ENCODE measurements at regions not wholly inside any gene's neighbourhood (a gene's known extent, or its start where the extent isn't known, plus 50 kb on each side); places are given as distances from the start of the nearest gene placed in this dataset.

GRCh38 chr10:44245601-44245938 lies 139.3 kb downstream of the CXCL12 start:
- no peak overlapping the region for H4K91ac ChIP-seq (ENCODE audit: low read depth, low read length, poor library complexity)
- H3K9ac ChIP-seq (ENCODE audit: low read depth, low read length, poor library complexity) = no peak overlapping the region
- no peak overlapping the region for H2AFZ ChIP-seq (ENCODE audit: low read length)
- H3K4ac ChIP-seq (ENCODE audit: low read length) = no peak overlapping the region
- no peak for DNase-seq (ENCODE audit: low spot score)
- WGBS, 2 donors (ENCODE audit: extremely low coverage in 2 of 2, insufficient read length in 2 of 2, insufficient replicate concordance in 1 of 2) = no CpG with 5 or more reads among the region's 1 CpG
- no peak overlapping the region for H4K8ac ChIP-seq (ENCODE audit: low read depth, low read length)
- H2BK120ac ChIP-seq (ENCODE audit: low read depth, low read length) = no peak overlapping the region
- H3K23ac ChIP-seq (ENCODE audit: low read depth, low read length, poor library complexity) = no peak overlapping the region
- H2BK5ac ChIP-seq (ENCODE audit: low read length) = no peak overlapping the region
- H3K14ac ChIP-seq (ENCODE audit: low read length) = no peak overlapping the region
- H3K79me1 ChIP-seq (ENCODE audit: low read depth, low read length) = no peaks in the 10 kb centered on the region
- no peak overlapping the region for H2BK15ac ChIP-seq (ENCODE audit: low read length)
- H3K27ac ChIP-seq (replicated peaks; ENCODE audit: low read length) = no peak overlapping the region
- H3K9me3 ChIP-seq (replicated peaks in 1 of 2; ENCODE audit: control insufficient read depth in 2 of 2, insufficient read depth in 1 of 2, low read depth in 1 of 2, low read length in 2 of 2) = no peaks in the 10 kb centered on the region
- no peak overlapping the region for H3K4me3 ChIP-seq (ENCODE audit: low read length in 2 of 2)
- peaks cover 0 to 1% of the 10 kb centered on the region in 2 donors for H3K4me1 ChIP-seq (ENCODE audit: control insufficient read depth in 2 of 2, insufficient read depth in 1 of 2, low read depth in 1 of 2, low read length in 2 of 2)
- no peak overlapping the region for H2AK5ac ChIP-seq (ENCODE audit: low read depth, low read length)
- no peak overlapping the region for H3K4me2 ChIP-seq (ENCODE audit: insufficient read depth, low read length, poor library complexity, severe bottlenecking)
- H3K27me3 ChIP-seq (ENCODE audit: control insufficient read depth in 3 of 3, insufficient read depth in 3 of 3, low read depth in 1 of 3, low read length in 3 of 3) = no peaks in the 10 kb centered on the region
- no peak overlapping the region for H3K18ac ChIP-seq (ENCODE audit: low read length)
- H3K36me3 ChIP-seq (replicated peaks in 1 of 2; ENCODE audit: control insufficient read depth in 2 of 2, insufficient read depth in 2 of 2, low read length in 2 of 2) = no peaks in the 10 kb centered on the region
- H2BK12ac ChIP-seq (ENCODE audit: low read length) = no peak overlapping the region

DNA sequence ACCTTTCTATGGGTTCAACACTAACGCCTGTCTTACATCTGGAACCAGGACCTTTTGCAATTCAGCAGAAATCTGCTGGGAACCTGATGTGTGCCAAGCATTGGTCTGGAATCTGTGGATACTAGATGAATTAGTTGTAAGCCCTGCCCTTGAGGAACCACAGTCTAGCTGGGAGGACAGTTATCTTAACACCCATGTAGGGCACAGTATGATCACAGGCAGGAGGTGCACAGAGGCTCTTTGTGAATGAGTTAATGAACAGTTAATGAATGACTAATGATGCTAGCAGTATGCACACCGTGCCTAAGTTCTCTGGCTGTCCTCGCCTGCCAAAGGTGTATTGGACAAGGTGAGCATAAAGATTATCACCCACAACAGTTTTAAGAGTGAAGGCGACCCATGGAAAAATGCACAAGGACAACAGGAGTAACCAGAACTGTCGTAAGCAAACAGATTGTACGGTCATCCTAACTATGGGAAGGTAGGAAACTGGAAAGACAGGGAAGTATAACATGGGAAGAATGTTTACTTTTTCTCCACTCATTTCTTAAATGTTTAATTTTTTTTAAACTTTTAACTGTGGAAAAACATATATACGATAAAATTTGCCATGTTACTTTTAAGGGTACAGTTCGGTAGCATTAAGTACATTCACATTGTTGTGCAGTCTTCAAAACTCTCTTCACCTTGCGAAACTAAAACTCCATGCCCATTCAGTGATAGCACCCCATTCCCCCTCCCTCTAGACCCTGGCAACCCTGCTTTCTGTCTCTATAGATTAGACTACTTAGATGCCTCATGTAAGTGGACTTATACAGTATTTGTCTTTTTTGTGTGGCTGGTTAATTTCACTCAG lies 139.9 kb downstream of the CXCL12 start:
- no peak overlapping the region for H3K9ac ChIP-seq (ENCODE audit: low read depth, low read length, poor library complexity)
- no peaks in the 10 kb centered on the region for H3K36me3 ChIP-seq (replicated peaks in 1 of 2; ENCODE audit: control insufficient read depth in 2 of 2, insufficient read depth in 2 of 2, low read length in 2 of 2)
- H3K27ac ChIP-seq (replicated peaks; ENCODE audit: low read length) = no peak overlapping the region
- no peak overlapping the region for H2AFZ ChIP-seq (ENCODE audit: low read length)
- H2BK120ac ChIP-seq (ENCODE audit: low read depth, low read length) = no peak overlapping the region
- H3K23ac ChIP-seq (ENCODE audit: low read depth, low read length, poor library complexity) = no peak overlapping the region
- no CpG with 5 or more reads among the region's 9 CpGs for WGBS, 2 donors (ENCODE audit: extremely low coverage in 2 of 2, insufficient read length in 2 of 2, insufficient replicate concordance in 1 of 2)
- H3K14ac ChIP-seq (ENCODE audit: low read length) = no peak overlapping the region
- no peak overlapping the region for H3K4ac ChIP-seq (ENCODE audit: low read length)
- no peak overlapping the region for H2AK5ac ChIP-seq (ENCODE audit: low read depth, low read length)
- H3K18ac ChIP-seq (ENCODE audit: low read length) = no peak overlapping the region
- no peaks in the 10 kb centered on the region for H3K9me3 ChIP-seq (replicated peaks in 1 of 2; ENCODE audit: control insufficient read depth in 2 of 2, insufficient read depth in 1 of 2, low read depth in 1 of 2, low read length in 2 of 2)
- no peak overlapping the region for H3K4me2 ChIP-seq (ENCODE audit: insufficient read depth, low read length, poor library complexity, severe bottlenecking)
- H2BK5ac ChIP-seq (ENCODE audit: low read length) = no peak overlapping the region
- no peak overlapping the region for H4K91ac ChIP-seq (ENCODE audit: low read depth, low read length, poor library complexity)
- no peak for DNase-seq (ENCODE audit: low spot score)
- no peak overlapping the region for H4K8ac ChIP-seq (ENCODE audit: low read depth, low read length)
- H3K4me1 ChIP-seq (ENCODE audit: control insufficient read depth in 2 of 2, insufficient read depth in 1 of 2, low read depth in 1 of 2, low read length in 2 of 2) = peaks cover 0 to 1% of the 10 kb centered on the region in 2 donors
- H2BK15ac ChIP-seq (ENCODE audit: low read length) = no peak overlapping the region
- no peaks in the 10 kb centered on the region for H3K79me1 ChIP-seq (ENCODE audit: low read depth, low read length)
- no peaks in the 10 kb centered on the region for H3K27me3 ChIP-seq (ENCODE audit: control insufficient read depth in 3 of 3, insufficient read depth in 3 of 3, low read depth in 1 of 3, low read length in 3 of 3)
- no peak overlapping the region for H2BK12ac ChIP-seq (ENCODE audit: low read length)
- H3K4me3 ChIP-seq (ENCODE audit: low read length in 2 of 2) = no peak overlapping the region

GRCh38 chr10:44243851-44244510 lies 140.9 kb downstream of the CXCL12 start:
- H4K8ac ChIP-seq (ENCODE audit: low read depth, low read length) = no peak overlapping the region
- WGBS, 2 donors (ENCODE audit: extremely low coverage in 2 of 2, insufficient read length in 2 of 2, insufficient replicate concordance in 1 of 2) = no CpG with 5 or more reads among the region's 7 CpGs
- DNase-seq (ENCODE audit: low spot score) = no peak

GRCh38 chr10:44242826-44243225 lies 142.1 kb downstream of the CXCL12 start:
- H2BK120ac ChIP-seq (ENCODE audit: low read depth, low read length) = no peak overlapping the region

More at GRCh38 chr10:44243851-44244510, 140.9 kb downstream of the CXCL12 start:
- no peak overlapping the region for H2BK15ac ChIP-seq (ENCODE audit: low read length)
- H2BK120ac ChIP-seq (ENCODE audit: low read depth, low read length) = no peak overlapping the region
- no peak overlapping the region for H3K4me2 ChIP-seq (ENCODE audit: insufficient read depth, low read length, poor library complexity, severe bottlenecking)
- no peaks in the 10 kb centered on the region for H3K79me1 ChIP-seq (ENCODE audit: low read depth, low read length)
- no peaks in the 10 kb centered on the region for H3K36me3 ChIP-seq (replicated peaks in 1 of 2; ENCODE audit: control insufficient read depth in 2 of 2, insufficient read depth in 2 of 2, low read length in 2 of 2)
- H3K27ac ChIP-seq (replicated peaks; ENCODE audit: low read length) = no peak overlapping the region
- H2BK12ac ChIP-seq (ENCODE audit: low read length) = no peak overlapping the region
- H4K91ac ChIP-seq (ENCODE audit: low read depth, low read length, poor library complexity) = no peak overlapping the region
- H3K4ac ChIP-seq (ENCODE audit: low read length) = no peak overlapping the region
- no peak overlapping the region for H3K18ac ChIP-seq (ENCODE audit: low read length)
- H2AFZ ChIP-seq (ENCODE audit: low read length) = no peak overlapping the region
- no peak overlapping the region for H3K9ac ChIP-seq (ENCODE audit: low read depth, low read length, poor library complexity)
- no peak overlapping the region for H2AK5ac ChIP-seq (ENCODE audit: low read depth, low read length)
- H3K23ac ChIP-seq (ENCODE audit: low read depth, low read length, poor library complexity) = no peak overlapping the region
- H3K27me3 ChIP-seq (ENCODE audit: control insufficient read depth in 3 of 3, insufficient read depth in 3 of 3, low read depth in 1 of 3, low read length in 3 of 3) = no peaks in the 10 kb centered on the region
- no peak overlapping the region for H3K4me3 ChIP-seq (ENCODE audit: low read length in 2 of 2)
- H3K4me1 ChIP-seq (ENCODE audit: control insufficient read depth in 2 of 2, insufficient read depth in 1 of 2, low read depth in 1 of 2, low read length in 2 of 2) = no peaks in the 10 kb centered on the region
- no peak overlapping the region for H2BK5ac ChIP-seq (ENCODE audit: low read length)
- H3K9me3 ChIP-seq (replicated peaks in 1 of 2; ENCODE audit: control insufficient read depth in 2 of 2, insufficient read depth in 1 of 2, low read depth in 1 of 2, low read length in 2 of 2) = no peaks in the 10 kb centered on the region
- no peak overlapping the region for H3K14ac ChIP-seq (ENCODE audit: low read length)

More at GRCh38 chr10:44242826-44243225, 142.1 kb downstream of the CXCL12 start:
- Histone ChIP-seq H3K14ac (ENCODE audit: low read length) (no peak overlapping the region), H2BK15ac (ENCODE audit: low read length) (no peak overlapping the region), H3K23ac (ENCODE audit: low read depth, low read length, poor library complexity) (no peak overlapping the region), H3K18ac (ENCODE audit: low read length) (no peak overlapping the region), H3K9me3 (replicated peaks in 1 of 2; ENCODE audit: control insufficient read depth in 2 of 2, insufficient read depth in 1 of 2, low read depth in 1 of 2, low read length in 2 of 2) (no peaks in the 10 kb centered on the region), H4K8ac (ENCODE audit: low read depth, low read length) (no peak overlapping the region), H3K27me3 (ENCODE audit: control insufficient read depth in 3 of 3, insufficient read depth in 3 of 3, low read depth in 1 of 3, low read length in 3 of 3) (no peaks in the 10 kb centered on the region), H3K4ac (ENCODE audit: low read length) (no peak overlapping the region), H3K4me2 (ENCODE audit: insufficient read depth, low read length, poor library complexity, severe bottlenecking) (no peak overlapping the region), H2AFZ (ENCODE audit: low read length) (no peak overlapping the region), H3K9ac (ENCODE audit: low read depth, low read length, poor library complexity) (no peak overlapping the region), H2AK5ac (ENCODE audit: low read depth, low read length) (no peak overlapping the region), H3K4me3 (ENCODE audit: low read length in 2 of 2) (no peak overlapping the region), H3K36me3 (replicated peaks in 1 of 2; ENCODE audit: control insufficient read depth in 2 of 2, insufficient read depth in 2 of 2, low read length in 2 of 2) (no peaks in the 10 kb centered on the region), H4K91ac (ENCODE audit: low read depth, low read length, poor library complexity) (no peak overlapping the region), H2BK5ac (ENCODE audit: low read length) (no peak overlapping the region), H3K79me1 (ENCODE audit: low read depth, low read length) (no peaks in the 10 kb centered on the region), H3K27ac (replicated peaks; ENCODE audit: low read length) (no peak overlapping the region), H2BK12ac (ENCODE audit: low read length) (no peak overlapping the region), H3K4me1 (ENCODE audit: control insufficient read depth in 2 of 2, insufficient read depth in 1 of 2, low read depth in 1 of 2, low read length in 2 of 2) (no peaks in the 10 kb centered on the region)
- WGBS, 2 donors (ENCODE audit: extremely low coverage in 2 of 2, insufficient read length in 2 of 2, insufficient replicate concordance in 1 of 2) = 100% methylated on average over 2 to 3 of the region's 3 CpGs
- DNase-seq (ENCODE audit: low spot score) = no peak
